ENCODE measurements at regions not wholly inside any gene's neighbourhood (a gene's known extent, or its start where the extent isn't known, plus 50 kb on each side); places are given as distances from the start of the nearest gene placed in this dataset.

DNA sequence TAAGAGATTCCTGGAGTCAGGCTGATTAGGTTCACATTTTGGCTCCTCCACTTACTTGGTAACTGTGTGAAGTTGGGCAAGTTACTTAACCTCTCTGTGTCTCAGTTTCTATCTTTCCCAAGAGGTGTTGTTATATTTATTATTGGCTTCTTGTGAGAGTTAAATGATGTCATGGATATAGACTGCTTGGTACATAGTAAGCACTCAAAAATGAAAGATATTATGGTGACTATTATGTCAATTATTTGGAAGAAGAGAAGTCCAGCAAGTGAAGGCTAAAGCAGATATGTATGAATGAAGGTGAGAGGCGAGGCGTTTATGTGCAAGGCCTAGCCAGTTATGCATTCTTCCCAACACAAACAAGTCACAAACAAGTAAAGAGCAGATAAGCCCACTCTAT lies 417.4 kb downstream of the TSN start:
- ATAC-seq (ENCODE audit: insufficient read depth, low FRiP score), result no peak
- TF ChIP-seq, protein P1, sequence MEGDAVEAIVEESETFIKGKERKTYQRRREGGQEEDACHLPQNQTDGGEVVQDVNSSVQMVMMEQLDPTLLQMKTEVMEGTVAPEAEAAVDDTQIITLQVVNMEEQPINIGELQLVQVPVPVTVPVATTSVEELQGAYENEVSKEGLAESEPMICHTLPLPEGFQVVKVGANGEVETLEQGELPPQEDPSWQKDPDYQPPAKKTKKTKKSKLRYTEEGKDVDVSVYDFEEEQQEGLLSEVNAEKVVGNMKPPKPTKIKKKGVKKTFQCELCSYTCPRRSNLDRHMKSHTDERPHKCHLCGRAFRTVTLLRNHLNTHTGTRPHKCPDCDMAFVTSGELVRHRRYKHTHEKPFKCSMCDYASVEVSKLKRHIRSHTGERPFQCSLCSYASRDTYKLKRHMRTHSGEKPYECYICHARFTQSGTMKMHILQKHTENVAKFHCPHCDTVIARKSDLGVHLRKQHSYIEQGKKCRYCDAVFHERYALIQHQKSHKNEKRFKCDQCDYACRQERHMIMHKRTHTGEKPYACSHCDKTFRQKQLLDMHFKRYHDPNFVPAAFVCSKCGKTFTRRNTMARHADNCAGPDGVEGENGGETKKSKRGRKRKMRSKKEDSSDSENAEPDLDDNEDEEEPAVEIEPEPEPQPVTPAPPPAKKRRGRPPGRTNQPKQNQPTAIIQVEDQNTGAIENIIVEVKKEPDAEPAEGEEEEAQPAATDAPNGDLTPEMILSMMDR (IDR thresholded peaks at IDR 0.05; ENCODE audit: control extremely low read depth, extremely low read depth), result no peak
- H3K4me1 ChIP-seq (ENCODE audit: control insufficient read depth in 5 of 5, insufficient read depth in 5 of 5, low read length in 5 of 5), result no peaks in the 10 kb centered on the region
- WGBS, 2 donors, result 94 to 96% methylated on average over 2 of the region's 2 CpGs
- no peak for DNase-seq
- no peaks in the 10 kb centered on the region for H3K27me3 ChIP-seq (ENCODE audit: control insufficient read depth in 3 of 3, insufficient read depth in 3 of 3, low read length in 2 of 3)
- no peak overlapping the region for H3K9ac ChIP-seq (ENCODE audit: insufficient read depth in 1 of 2, low read length in 2 of 2)
- no peak overlapping the region for H3K27ac ChIP-seq (ENCODE audit: low read depth in 1 of 2, low read length in 1 of 2)
- no peaks in the 10 kb centered on the region for H3K9me3 ChIP-seq (ENCODE audit: control insufficient read depth in 4 of 4, insufficient read depth in 3 of 4, low read length in 3 of 4)
- no peak overlapping the region for H3K4me3 ChIP-seq
- H3K36me3 ChIP-seq (ENCODE audit: control insufficient read depth in 4 of 4, insufficient read depth in 4 of 4, low read length in 4 of 4), result no peaks in the 10 kb centered on the region

DNA sequence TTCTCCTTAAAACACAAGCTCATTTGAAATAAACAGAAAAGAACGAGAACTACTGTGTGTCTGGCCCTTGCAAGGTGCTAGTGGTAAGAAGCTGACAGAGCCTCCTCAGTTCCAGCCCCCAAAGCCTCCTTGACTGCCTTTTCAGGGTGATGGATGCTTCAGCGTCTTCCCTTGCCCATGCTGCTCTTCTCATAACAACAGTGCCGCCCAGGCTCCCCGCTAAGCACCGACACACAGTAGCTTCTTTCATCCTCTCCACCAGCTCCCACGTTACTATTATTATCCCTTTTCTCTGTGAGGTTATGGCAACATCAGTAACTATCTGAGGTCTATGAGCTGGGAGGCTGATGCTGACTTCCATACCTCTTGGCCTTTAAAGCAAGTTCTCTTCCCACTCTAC lies 418.6 kb downstream of the TSN start:
- no peak overlapping the region for H3K9ac ChIP-seq (ENCODE audit: insufficient read depth in 1 of 2, low read length in 2 of 2)
- H3K4me3 ChIP-seq, result no peak overlapping the region
- DNase-seq (no peak), ATAC-seq (ENCODE audit: insufficient read depth, low FRiP score) (no peak)
- H3K36me3 ChIP-seq (ENCODE audit: control insufficient read depth in 4 of 4, insufficient read depth in 4 of 4, low read length in 4 of 4), result no peaks in the 10 kb centered on the region
- no peak overlapping the region for H3K27ac ChIP-seq (ENCODE audit: low read depth in 1 of 2, low read length in 1 of 2)
- H3K9me3 ChIP-seq (ENCODE audit: control insufficient read depth in 4 of 4, insufficient read depth in 3 of 4, low read length in 3 of 4), result no peaks in the 10 kb centered on the region
- H3K4me1 ChIP-seq (ENCODE audit: control insufficient read depth in 5 of 5, insufficient read depth in 5 of 5, low read length in 5 of 5), result no peaks in the 10 kb centered on the region
- H3K27me3 ChIP-seq (ENCODE audit: control insufficient read depth in 3 of 3, insufficient read depth in 3 of 3, low read length in 2 of 3), result no peaks in the 10 kb centered on the region
- WGBS, 2 donors, result 87 to 90% methylated on average over 6 of the region's 6 CpGs
- TF ChIP-seq, protein P1 (IDR thresholded peaks at IDR 0.05; ENCODE audit: control extremely low read depth, extremely low read depth), result no peak

DNA sequence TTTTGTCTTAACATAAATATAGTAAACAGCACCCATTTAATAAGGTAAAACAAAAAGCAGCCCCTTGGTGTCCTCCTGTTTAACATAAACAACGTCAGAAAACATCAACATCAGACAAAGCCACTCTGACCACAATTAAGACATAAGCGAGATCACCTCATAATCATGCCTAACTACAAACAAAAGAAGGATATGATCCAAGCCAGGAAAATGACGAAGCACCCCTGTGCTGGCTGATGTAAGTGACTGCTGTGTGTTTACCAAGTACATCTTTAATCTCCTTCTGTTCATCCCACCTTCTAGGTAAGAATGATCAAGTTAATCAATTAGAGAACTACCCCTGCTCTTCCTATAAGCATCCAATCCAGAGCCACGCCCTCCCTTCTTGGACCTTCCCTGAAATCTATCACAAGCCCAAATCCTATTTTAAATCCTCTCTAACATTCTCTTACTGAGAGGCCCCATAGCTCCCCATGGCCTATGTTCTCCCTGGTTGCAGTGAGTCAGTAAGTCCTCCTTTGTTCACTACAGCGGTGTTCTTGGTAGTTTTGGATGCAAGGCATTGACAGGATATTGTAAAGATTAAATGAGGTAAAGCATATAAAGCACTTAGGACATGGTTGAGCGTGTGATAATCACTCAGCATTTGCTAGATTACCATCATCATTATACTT lies 424.2 kb downstream of the TSN start:
- Histone ChIP-seq H3K36me3 (ENCODE audit: control insufficient read depth in 4 of 4, insufficient read depth in 4 of 4, low read length in 4 of 4) (no peaks in the 10 kb centered on the region), H3K4me3 (no peak overlapping the region), H3K9me3 (ENCODE audit: control insufficient read depth in 4 of 4, insufficient read depth in 3 of 4, low read length in 3 of 4) (peaks cover 0 to 3% (median under 1%) of the 10 kb centered on the region in 4 donors), H3K27ac (ENCODE audit: low read depth in 1 of 2, low read length in 1 of 2) (no peak overlapping the region), H3K4me1 (ENCODE audit: control insufficient read depth in 5 of 5, insufficient read depth in 5 of 5, low read length in 5 of 5) (no peaks in the 10 kb centered on the region), H3K9ac (ENCODE audit: insufficient read depth in 1 of 2, low read length in 2 of 2) (no peak overlapping the region), H3K27me3 (ENCODE audit: control insufficient read depth in 3 of 3, insufficient read depth in 3 of 3, low read length in 2 of 3) (no peaks in the 10 kb centered on the region)
- no peak for ATAC-seq (ENCODE audit: insufficient read depth, low FRiP score)
- no peak for DNase-seq
- TF ChIP-seq, protein P1 (IDR thresholded peaks at IDR 0.05; ENCODE audit: control extremely low read depth, extremely low read depth), result no peak
- WGBS, 2 donors, result 75 to 76% methylated on average over 6 of the region's 6 CpGs

DNA sequence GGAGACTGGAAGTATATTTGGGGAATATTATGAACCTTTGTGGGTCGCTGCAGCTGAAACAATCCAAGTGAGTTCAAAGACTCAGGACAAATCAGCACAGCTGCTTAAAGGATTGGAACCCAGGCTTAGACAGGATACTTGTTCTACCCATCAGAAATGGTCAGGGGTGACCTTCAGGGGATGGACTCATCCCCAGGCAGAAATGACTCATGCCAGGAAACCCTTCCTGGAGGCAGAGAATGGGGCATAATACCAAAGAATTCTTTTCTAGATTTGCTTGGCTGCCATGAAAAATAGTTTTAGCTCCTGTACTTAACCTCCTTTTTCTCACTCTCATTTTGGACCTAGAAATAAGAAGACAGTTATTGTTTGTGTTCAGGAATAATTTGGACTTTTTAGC lies 425.5 kb downstream of the TSN start:
- Histone ChIP-seq H3K4me1 (ENCODE audit: control insufficient read depth in 5 of 5, insufficient read depth in 5 of 5, low read length in 5 of 5) (no peaks in the 10 kb centered on the region), H3K36me3 (ENCODE audit: control insufficient read depth in 4 of 4, insufficient read depth in 4 of 4, low read length in 4 of 4) (no peaks in the 10 kb centered on the region), H3K27me3 (ENCODE audit: control insufficient read depth in 3 of 3, insufficient read depth in 3 of 3, low read length in 2 of 3) (no peaks in the 10 kb centered on the region), H3K4me3 (no peak overlapping the region), H3K9me3 (ENCODE audit: control insufficient read depth in 4 of 4, insufficient read depth in 3 of 4, low read length in 3 of 4) (peaks cover 0 to 3% (median under 1%) of the 10 kb centered on the region in 4 donors), H3K9ac (ENCODE audit: insufficient read depth in 1 of 2, low read length in 2 of 2) (no peak overlapping the region), H3K27ac (ENCODE audit: low read depth in 1 of 2, low read length in 1 of 2) (no peak overlapping the region)
- ATAC-seq (ENCODE audit: insufficient read depth, low FRiP score), result no peak
- TF ChIP-seq, protein P1 (IDR thresholded peaks at IDR 0.05; ENCODE audit: control extremely low read depth, extremely low read depth), result no peak
- WGBS, 2 donors, result 91 to 100% methylated on average over 1 of the region's 1 CpG
- DNase-seq, result no peak
